HUES48 (cell line): ENCODE measurements at regions not wholly inside any gene's neighbourhood (a gene's known extent, or its start where the extent isn't known, plus 50 kb on each side); places are given as distances from the start of the nearest gene placed in this dataset.

Source experiments
- H3K27ac ChIP-seq: one replicate; pipeline ENCODE4 v1.7.0; 2013; ENCODE audit warnings: low read depth, low read length, inconsistent platforms
- H3K27me3 ChIP-seq: 2 replicates; pipeline ENCODE4 v1.6.1; 2013; ENCODE audit warnings: mild to moderate bottlenecking, low read length; ENCODE audit not compliant: control insufficient read depth, insufficient read depth
- H3K36me3 ChIP-seq: 2 replicates; pipeline ENCODE4 v1.6.1; 2013; ENCODE audit warnings: low read length; ENCODE audit not compliant: control insufficient read depth, insufficient read depth
- H3K4me1 ChIP-seq: 2 replicates; pipeline ENCODE4 v1.6.1; 2013; ENCODE audit warnings: mild to moderate bottlenecking, low read length; ENCODE audit not compliant: control insufficient read depth, insufficient read depth
- H3K4me3 ChIP-seq: 2 replicates; pipeline ENCODE4 v1.5.1; 2013; ENCODE audit warnings: mild to moderate bottlenecking, low read depth, low read length
- H3K9ac ChIP-seq: 2 replicates; pipeline ENCODE4 v1.6.1; 2013; ENCODE audit warnings: mild to moderate bottlenecking, low read depth, low read length, moderate library complexity
- H3K9me3 ChIP-seq: 2 replicates; pipeline ENCODE4 v1.6.1; 2013; ENCODE audit warnings: low read length; ENCODE audit not compliant: control insufficient read depth, insufficient read depth

DNA sequence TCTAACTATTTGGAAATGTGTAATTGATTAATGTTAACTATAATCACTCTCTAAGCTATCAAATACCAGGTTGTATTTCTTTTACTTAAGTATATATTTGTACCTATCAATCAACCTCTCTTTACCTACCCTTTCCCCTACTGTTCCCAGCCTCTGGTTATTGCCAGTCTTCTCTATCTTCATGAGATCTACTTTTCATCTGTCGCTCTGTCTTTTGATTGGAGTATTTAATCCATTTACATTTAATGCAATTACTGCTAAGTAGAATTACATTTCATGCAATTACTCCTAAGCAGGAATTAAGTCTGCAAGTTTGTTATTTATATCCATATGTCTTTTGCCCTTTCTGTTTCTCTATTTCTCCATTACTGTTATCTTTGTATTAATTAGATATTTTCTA, 148.1 kb downstream of the MAT2B start:
- Histone ChIP-seq H3K27ac (no peak overlapping the region), H3K4me1 (no peaks in the 10 kb centered on the region), H3K9me3 (no peaks in the 10 kb centered on the region), H3K4me3 (no peak overlapping the region), H3K36me3 (no peaks in the 10 kb centered on the region), H3K9ac (no peak overlapping the region), H3K27me3 (no peaks in the 10 kb centered on the region)

DNA sequence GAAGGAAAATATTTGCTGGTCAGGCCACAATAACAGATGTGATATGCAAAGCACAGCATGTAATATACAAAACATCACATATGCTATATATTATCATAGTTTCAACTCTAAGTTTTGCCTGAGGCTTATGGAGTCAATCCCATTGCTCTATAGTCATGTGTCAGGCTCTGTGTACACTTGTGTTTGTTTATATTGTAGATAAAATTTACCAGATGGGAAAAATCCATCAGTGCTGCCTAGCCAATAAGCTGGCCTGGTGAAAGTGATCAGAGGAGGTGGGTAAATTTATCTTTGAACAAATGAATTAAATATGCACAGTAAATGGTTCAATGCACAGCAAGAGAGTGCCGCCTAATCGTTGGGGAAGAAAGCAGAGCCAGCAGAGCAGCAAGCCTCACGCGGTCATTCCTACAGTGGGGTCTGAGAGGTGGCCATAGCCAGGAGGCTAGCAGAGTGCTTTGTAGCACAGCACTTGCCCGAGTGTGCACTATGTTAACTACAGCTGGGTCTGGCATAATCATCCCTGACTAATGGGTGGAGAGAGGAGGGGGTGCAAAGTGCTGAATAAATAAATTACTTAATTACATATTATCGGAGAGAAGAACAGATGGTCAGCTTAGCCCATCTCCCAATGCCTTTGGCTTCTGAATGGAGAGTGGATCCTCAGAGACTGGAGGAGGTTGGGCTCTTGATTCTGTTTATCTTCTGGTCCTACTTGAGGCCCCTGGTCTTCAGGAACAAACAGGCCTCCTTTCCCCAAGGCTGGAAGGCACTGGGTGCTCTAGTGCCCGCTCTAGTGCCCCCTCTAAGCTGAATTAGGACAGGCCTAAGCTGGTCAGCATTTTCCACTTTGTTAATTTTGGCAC, 153.5 kb downstream of the MAT2B start:
- H3K27ac ChIP-seq, result no peak overlapping the region
- H3K9ac ChIP-seq, result no peak overlapping the region
- no peaks in the 10 kb centered on the region for H3K36me3 ChIP-seq
- no peaks in the 10 kb centered on the region for H3K9me3 ChIP-seq
- no peak overlapping the region for H3K4me3 ChIP-seq
- H3K27me3 ChIP-seq, result no peaks in the 10 kb centered on the region
- H3K4me1 ChIP-seq, result no peaks in the 10 kb centered on the region

DNA sequence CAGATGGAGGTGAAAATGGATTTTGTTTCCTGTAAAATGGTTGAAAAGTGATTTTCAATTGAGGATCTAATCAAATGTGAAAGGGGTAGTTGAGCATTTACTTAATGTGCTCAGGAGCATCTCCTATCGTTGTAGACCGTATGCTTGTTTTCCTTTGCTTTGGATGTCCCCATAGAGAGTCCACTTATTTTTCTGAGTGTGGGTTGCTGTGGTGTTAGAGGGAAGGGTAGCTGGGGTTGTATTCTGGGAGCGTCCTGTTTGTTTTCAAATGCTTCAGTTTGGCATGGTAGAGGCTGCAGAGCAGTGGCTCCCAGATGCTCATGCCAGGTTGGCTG, 154.1 kb downstream of the MAT2B start:
- no peaks in the 10 kb centered on the region for H3K27me3 ChIP-seq
- H3K27ac ChIP-seq, result no peak overlapping the region
- H3K36me3 ChIP-seq, result no peaks in the 10 kb centered on the region
- H3K9ac ChIP-seq, result no peak overlapping the region
- no peaks in the 10 kb centered on the region for H3K4me1 ChIP-seq
- no peaks in the 10 kb centered on the region for H3K9me3 ChIP-seq
- no peak overlapping the region for H3K4me3 ChIP-seq

DNA sequence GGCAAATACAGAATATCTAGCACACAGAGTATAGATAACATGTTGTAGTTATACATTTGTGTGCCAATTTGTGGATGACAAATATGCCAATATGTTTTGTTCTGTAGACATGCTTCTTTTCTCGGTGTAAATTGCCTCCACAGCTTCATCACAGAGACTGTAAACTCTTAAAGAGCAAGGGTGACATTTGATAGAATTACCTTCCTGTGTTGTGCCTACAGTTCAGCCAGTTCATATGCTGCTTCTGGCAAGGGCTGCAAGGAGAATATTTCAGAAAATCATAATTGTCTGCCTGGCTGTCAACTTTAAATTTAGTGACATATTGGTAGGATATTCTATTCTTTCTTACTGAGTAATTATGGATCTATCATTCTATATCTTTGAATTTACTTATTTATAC, 155.1 kb downstream of the MAT2B start:
- no peak overlapping the region for H3K9ac ChIP-seq
- no peaks in the 10 kb centered on the region for H3K36me3 ChIP-seq
- no peak overlapping the region for H3K27ac ChIP-seq
- no peaks in the 10 kb centered on the region for H3K4me1 ChIP-seq
- no peak overlapping the region for H3K4me3 ChIP-seq
- no peaks in the 10 kb centered on the region for H3K27me3 ChIP-seq
- H3K9me3 ChIP-seq, result no peaks in the 10 kb centered on the region

DNA sequence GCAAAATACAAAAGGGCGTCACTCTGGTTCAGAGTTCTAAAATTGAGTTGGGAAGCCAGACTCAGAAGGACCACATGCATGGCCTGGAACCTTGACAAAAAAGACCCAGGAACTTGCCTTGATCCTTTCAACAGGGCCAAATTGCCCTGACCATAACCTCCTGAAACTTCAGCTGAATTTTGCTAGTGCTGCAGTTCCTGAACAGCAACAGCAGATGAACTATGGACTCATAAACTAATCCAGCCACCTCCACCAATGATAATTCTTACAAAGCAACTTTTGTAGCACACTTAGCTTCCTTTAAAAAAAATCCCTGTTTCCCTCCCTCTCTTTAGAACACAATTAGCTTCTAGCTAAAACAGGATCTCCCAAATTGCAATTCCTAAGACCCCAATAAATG, 155.9 kb downstream of the MAT2B start:
- Histone ChIP-seq H3K9ac (no peak overlapping the region), H3K27ac (no peak overlapping the region), H3K36me3 (no peaks in the 10 kb centered on the region), H3K4me1 (no peaks in the 10 kb centered on the region), H3K9me3 (no peaks in the 10 kb centered on the region), H3K27me3 (no peaks in the 10 kb centered on the region), H3K4me3 (no peak overlapping the region)

DNA sequence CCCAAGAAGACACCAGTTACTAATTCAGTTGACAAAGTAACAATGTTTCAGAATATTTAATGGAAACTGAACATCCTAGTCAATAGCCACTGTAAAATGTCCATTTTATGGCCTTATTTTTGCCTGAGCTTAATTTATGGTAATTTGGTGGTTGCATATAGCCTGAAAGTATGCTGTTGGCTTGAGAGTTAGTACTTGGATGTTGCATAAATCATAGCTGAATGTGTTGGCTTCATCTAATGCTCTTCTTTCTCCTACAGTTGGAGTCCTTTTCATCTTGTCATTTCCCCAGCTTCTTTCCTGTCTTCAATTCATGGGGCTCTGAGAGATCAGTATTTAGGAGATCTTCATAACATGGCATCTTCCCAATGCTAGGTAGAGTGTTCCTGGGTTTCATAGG, 164.6 kb downstream of the MAT2B start:
- Histone ChIP-seq H3K36me3 (no peaks in the 10 kb centered on the region), H3K27ac (no peak overlapping the region), H3K27me3 (no peaks in the 10 kb centered on the region), H3K4me1 (no peaks in the 10 kb centered on the region), H3K9me3 (no peaks in the 10 kb centered on the region), H3K4me3 (no peak overlapping the region), H3K9ac (no peak overlapping the region)

DNA sequence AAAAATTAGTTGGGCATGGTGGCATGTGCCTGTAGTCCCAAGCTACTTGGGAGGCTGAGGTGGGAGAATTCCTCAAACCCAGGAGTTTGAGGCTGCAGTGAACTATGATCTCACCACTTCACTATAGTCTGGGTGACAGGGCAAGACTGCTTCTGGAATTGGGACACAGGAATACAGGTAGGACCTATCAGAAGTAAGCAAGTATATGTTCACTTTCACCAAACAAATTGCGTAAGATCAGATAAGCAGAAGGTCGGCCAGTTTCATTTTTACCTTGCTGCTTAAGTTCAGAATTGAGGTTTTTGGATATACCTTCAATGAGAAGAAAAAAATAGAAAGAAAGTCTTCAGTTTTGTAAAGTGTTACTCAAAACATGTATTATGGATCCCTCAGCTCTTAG, 171.7 kb downstream of the MAT2B start:
- Histone ChIP-seq H3K9me3 (no peaks in the 10 kb centered on the region), H3K36me3 (no peaks in the 10 kb centered on the region), H3K4me3 (no peak overlapping the region), H3K27ac (no peak overlapping the region), H3K4me1 (no peaks in the 10 kb centered on the region), H3K27me3 (no peaks in the 10 kb centered on the region), H3K9ac (no peak overlapping the region)

DNA sequence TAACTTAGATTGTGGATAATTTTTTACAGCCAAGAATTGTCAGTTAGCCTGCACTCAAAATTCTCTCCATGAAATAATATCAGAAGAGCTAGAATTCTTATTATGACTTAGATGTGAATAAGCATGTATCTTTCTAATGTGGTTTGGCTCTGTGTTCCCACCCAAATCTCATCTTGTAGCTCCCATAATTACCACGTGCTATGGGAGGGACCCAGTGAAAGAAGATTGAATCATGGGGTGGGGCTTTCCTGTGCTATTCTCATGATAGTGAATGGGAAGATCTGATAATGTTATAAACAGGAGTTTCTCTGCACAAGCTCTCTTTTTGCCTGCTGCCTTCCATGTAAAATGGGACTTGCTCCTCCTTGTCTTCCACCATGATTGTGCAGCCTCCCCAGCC, 176.8 kb downstream of the MAT2B start:
- Histone ChIP-seq H3K36me3 (no peaks in the 10 kb centered on the region), H3K9me3 (no peaks in the 10 kb centered on the region), H3K4me3 (no peak overlapping the region), H3K4me1 (no peaks in the 10 kb centered on the region), H3K27ac (no peak overlapping the region), H3K27me3 (no peaks in the 10 kb centered on the region), H3K9ac (no peak overlapping the region)

DNA sequence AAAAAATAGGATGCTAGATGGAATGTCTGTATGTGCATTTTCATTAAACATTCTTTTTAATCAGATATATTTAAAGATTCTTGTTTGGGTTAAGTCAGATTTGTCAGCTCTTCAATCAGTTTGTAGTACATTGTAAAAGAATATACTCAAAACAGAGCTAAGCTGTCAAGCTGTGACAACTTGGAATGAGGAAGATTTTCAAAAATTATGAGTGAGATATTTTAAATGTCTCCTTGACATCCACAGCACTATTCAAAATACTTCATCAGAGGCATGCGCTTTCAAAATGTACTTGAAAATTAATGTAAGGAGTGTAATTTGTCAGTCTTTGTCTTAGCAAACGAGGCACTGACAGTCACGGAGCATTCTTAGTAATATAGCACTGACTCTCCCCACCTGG, 182.0 kb downstream of the MAT2B start:
- H3K9ac ChIP-seq, result no peak overlapping the region
- no peaks in the 10 kb centered on the region for H3K4me1 ChIP-seq
- no peak overlapping the region for H3K27ac ChIP-seq
- H3K27me3 ChIP-seq, result no peaks in the 10 kb centered on the region
- H3K9me3 ChIP-seq, result no peaks in the 10 kb centered on the region
- no peak overlapping the region for H3K4me3 ChIP-seq
- H3K36me3 ChIP-seq, result no peaks in the 10 kb centered on the region

DNA sequence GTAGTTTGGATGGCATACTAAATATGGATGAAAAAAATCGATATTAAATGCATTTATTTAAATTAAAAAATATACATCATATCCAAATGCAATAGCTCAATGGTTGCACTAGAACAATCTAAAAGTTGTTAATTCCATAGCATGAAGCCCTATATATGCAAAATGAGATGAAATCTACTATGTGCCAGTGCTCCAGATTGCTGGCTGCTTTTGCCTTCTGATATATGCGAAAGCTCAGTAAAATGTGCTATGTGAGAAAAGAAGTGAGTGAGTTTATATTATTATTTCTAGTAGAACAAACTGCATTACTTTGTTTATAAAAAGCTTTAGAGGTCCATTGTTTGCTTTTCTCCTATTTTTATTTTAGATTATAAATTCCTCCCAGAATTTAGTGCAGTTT, 186.7 kb downstream of the MAT2B start:
- Histone ChIP-seq H3K27ac (no peak overlapping the region), H3K4me1 (peaks cover 3% of the 10 kb centered on the region; the same call in 1 of the 2 replicates), H3K27me3 (no peaks in the 10 kb centered on the region), H3K9ac (no peak overlapping the region), H3K36me3 (no peaks in the 10 kb centered on the region), H3K4me3 (no peak overlapping the region), H3K9me3 (no peaks in the 10 kb centered on the region)

DNA sequence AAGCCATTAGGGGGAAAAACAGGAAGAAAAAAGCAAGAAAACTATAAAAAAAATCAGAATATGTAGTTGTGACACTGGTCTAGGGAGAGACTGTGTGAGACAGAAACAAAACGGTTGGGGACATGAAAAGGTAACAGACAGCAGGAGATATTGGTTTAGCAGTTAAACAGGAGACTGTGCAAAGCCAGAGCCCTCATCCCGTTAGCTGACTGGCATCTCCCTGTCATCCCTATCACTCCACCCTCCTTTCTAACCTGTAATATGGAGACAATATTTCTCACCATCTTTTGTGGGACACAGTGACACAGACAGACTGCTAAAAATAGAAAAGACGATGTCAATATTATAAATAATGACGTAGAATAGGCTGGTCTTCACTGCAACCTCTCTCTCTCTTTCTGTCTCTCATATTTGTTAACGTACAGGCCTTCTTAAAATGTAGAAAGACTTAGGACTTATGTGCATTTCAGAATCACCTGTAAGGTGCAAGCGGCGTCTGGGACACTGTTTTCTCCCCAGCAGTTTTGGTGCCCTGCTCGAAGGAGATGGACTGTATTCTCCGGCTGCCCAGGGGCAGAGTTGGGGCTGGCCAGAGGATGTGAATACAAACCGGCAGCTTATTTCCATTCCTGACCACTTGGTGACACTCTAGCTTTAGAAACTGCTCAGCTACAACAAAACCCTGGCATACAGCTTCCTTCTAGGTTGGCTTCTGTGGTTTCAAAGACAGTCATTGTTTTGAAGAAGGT, 190.6 kb downstream of the MAT2B start:
- Histone ChIP-seq H3K27me3 (no peaks in the 10 kb centered on the region), H3K36me3 (no peaks in the 10 kb centered on the region), H3K9ac (no peak overlapping the region), H3K4me1 (peaks cover 3% of the 10 kb centered on the region; the same call in 1 of the 2 replicates), H3K27ac (no peak overlapping the region), H3K4me3 (no peak overlapping the region), H3K9me3 (no peaks in the 10 kb centered on the region)
